ENCODE measurements at regions not wholly inside any gene's neighbourhood (a gene's known extent, or its start where the extent isn't known, plus 50 kb on each side); places are given as distances from the start of the nearest gene placed in this dataset.

GRCh38 chr11:15636521-15637089, 521.9 kb downstream of the INSC start:
- WGBS, 3 donors = 79 to 91% (median 81%) methylated on average over 3 of the region's 3 CpGs
- Histone ChIP-seq H3K36me3 (ENCODE audit: control insufficient read depth in 3 of 3, insufficient read depth in 2 of 3, low read depth in 1 of 3, low read length in 3 of 3) (no peaks in the 10 kb centered on the region), H3K4me1 (ENCODE audit: control insufficient read depth in 3 of 3, insufficient read depth in 2 of 3, low read depth in 1 of 3, low read length in 2 of 3) (peaks cover 0 to 30% (median 3%) of the 10 kb centered on the region in 3 donors), H3K9me3 (ENCODE audit: control insufficient read depth in 2 of 2, insufficient read depth in 1 of 2, low read depth in 1 of 2, low read length in 1 of 2) (peaks cover 0 to 11% of the 10 kb centered on the region in 2 donors), H3K27ac (ENCODE audit: low read depth in 1 of 3, low read length in 2 of 3) (no peak overlapping the region), H3K27me3 (ENCODE audit: control insufficient read depth in 3 of 3, insufficient read depth in 3 of 3, low read length in 3 of 3) (no peaks in the 10 kb centered on the region), H3K4me3 (ENCODE audit: low read depth in 1 of 3, low read length in 3 of 3) (no peak overlapping the region)
- no peak for DNase-seq
- no peak for FAIRE-seq

DNA sequence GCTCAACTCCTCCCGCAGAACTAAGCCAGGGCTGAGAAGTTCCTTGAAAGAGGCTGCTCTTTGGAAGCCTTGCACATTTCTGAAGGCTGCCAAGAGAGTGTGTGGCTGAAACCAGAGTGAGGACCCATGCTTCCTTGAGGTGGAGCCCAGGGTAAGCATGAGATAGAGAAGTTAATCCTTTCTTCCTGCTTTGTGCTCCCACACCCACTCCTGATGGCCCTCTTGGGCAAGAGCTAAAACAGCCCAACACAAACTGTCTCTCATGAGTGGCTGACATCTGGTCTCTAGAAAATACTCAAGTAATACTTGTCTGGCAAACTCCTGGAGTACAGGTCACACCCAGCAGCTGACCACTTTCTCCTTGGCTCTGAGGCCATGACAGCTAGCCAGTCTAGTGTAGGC, 523.7 kb downstream of the INSC start:
- no peak overlapping the region for H3K4me3 ChIP-seq (ENCODE audit: low read depth in 1 of 3, low read length in 3 of 3)
- H3K9me3 ChIP-seq (ENCODE audit: control insufficient read depth in 2 of 2, insufficient read depth in 1 of 2, low read depth in 1 of 2, low read length in 1 of 2) = peaks cover 0 to 5% of the 10 kb centered on the region in 2 donors
- no peaks in the 10 kb centered on the region for H3K36me3 ChIP-seq (ENCODE audit: control insufficient read depth in 3 of 3, insufficient read depth in 2 of 3, low read depth in 1 of 3, low read length in 3 of 3)
- H3K4me1 ChIP-seq (ENCODE audit: control insufficient read depth in 3 of 3, insufficient read depth in 2 of 3, low read depth in 1 of 3, low read length in 2 of 3) = peaks cover 0 to 25% (median 3%) of the 10 kb centered on the region in 3 donors
- peak overlapping the region in 1 of 3 donors; percentile 3 for H3K27ac ChIP-seq (ENCODE audit: low read depth in 1 of 3, low read length in 2 of 3)
- 70 to 86% (median 76%) methylated on average over 1 of the region's 1 CpG for WGBS, 3 donors
- no peak for FAIRE-seq
- H3K27me3 ChIP-seq (ENCODE audit: control insufficient read depth in 3 of 3, insufficient read depth in 3 of 3, low read length in 3 of 3) = no peaks in the 10 kb centered on the region
- peak in 1 of 2 donors; percentile 40 for DNase-seq

- no peak overlapping the region for H3K27ac ChIP-seq (ENCODE audit: low read depth in 1 of 3, low read length in 2 of 3)
- H3K36me3 ChIP-seq (ENCODE audit: control insufficient read depth in 3 of 3, insufficient read depth in 2 of 3, low read depth in 1 of 3, low read length in 3 of 3) = no peaks in the 10 kb centered on the region
- no peak for FAIRE-seq
- H3K27me3 ChIP-seq (ENCODE audit: control insufficient read depth in 3 of 3, insufficient read depth in 3 of 3, low read length in 3 of 3) = no peaks in the 10 kb centered on the region
- DNase-seq = no peak
- 54 to 71% (median 57%) methylated on average over 9 of the region's 9 CpGs for WGBS, 3 donors
- H3K4me1 ChIP-seq (ENCODE audit: control insufficient read depth in 3 of 3, insufficient read depth in 2 of 3, low read depth in 1 of 3, low read length in 2 of 3) = peaks cover 0 to 23% (median 4%) of the 10 kb centered on the region in 3 donors
- peaks cover 0 to 5% of the 10 kb centered on the region in 2 donors for H3K9me3 ChIP-seq (ENCODE audit: control insufficient read depth in 2 of 2, insufficient read depth in 1 of 2, low read depth in 1 of 2, low read length in 1 of 2)
- H3K4me3 ChIP-seq (ENCODE audit: low read depth in 1 of 3, low read length in 3 of 3) = no peak overlapping the region
These were observed 525.6 kb downstream of the INSC start for GRCh38 chr11:15640318-15640717.

- peaks cover 0 to 4% of the 10 kb centered on the region in 2 donors for H3K9me3 ChIP-seq (ENCODE audit: control insufficient read depth in 2 of 2, insufficient read depth in 1 of 2, low read depth in 1 of 2, low read length in 1 of 2)
- no peak for FAIRE-seq
- peak overlapping the region in 1 of 3 donors; percentile 44 for H3K27ac ChIP-seq (ENCODE audit: low read depth in 1 of 3, low read length in 2 of 3)
- no peaks in the 10 kb centered on the region for H3K36me3 ChIP-seq (ENCODE audit: control insufficient read depth in 3 of 3, insufficient read depth in 2 of 3, low read depth in 1 of 3, low read length in 3 of 3)
- H3K4me1 ChIP-seq (ENCODE audit: control insufficient read depth in 3 of 3, insufficient read depth in 2 of 3, low read depth in 1 of 3, low read length in 2 of 3) = peaks cover 0 to 21% (median 3%) of the 10 kb centered on the region in 3 donors
- no peaks in the 10 kb centered on the region for H3K27me3 ChIP-seq (ENCODE audit: control insufficient read depth in 3 of 3, insufficient read depth in 3 of 3, low read length in 3 of 3)
- no peak overlapping the region for H3K4me3 ChIP-seq (ENCODE audit: low read depth in 1 of 3, low read length in 3 of 3)
- peak in 1 of 2 donors; percentile 48 for DNase-seq
- 49 to 63% (median 60%) methylated on average over 9 of the region's 9 CpGs for WGBS, 3 donors
These were observed 526.7 kb downstream of the INSC start for GRCh38 chr11:15641271-15642045.

DNA sequence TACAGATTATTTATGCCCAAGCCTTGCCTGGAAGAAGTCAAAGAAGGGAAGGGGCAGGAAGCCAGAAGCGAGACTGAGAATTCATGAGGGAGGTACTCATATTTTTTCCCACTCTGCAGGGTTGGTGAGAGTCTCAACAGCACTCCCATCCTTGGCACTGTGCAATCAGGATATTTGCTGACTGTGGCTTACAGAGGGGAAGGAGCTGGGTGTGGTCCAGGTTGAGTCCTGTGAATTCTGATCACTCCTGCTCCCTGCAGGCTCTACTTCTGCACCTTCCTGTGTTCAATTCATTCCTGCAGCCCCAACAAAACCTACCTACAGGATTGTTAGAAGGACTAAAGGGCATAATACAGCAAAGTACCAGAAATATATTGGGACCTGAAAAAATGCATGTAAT, 530.5 kb downstream of the INSC start:
- Histone ChIP-seq H3K27ac (ENCODE audit: low read depth in 1 of 3, low read length in 2 of 3) (no peak overlapping the region), H3K36me3 (ENCODE audit: control insufficient read depth in 3 of 3, insufficient read depth in 2 of 3, low read depth in 1 of 3, low read length in 3 of 3) (no peaks in the 10 kb centered on the region), H3K4me1 (ENCODE audit: control insufficient read depth in 3 of 3, insufficient read depth in 2 of 3, low read depth in 1 of 3, low read length in 2 of 3) (peaks cover 0 to 25% (median 2%) of the 10 kb centered on the region in 3 donors), H3K27me3 (ENCODE audit: control insufficient read depth in 3 of 3, insufficient read depth in 3 of 3, low read length in 3 of 3) (no peaks in the 10 kb centered on the region), H3K9me3 (ENCODE audit: control insufficient read depth in 2 of 2, insufficient read depth in 1 of 2, low read depth in 1 of 2, low read length in 1 of 2) (no peaks in the 10 kb centered on the region), H3K4me3 (ENCODE audit: low read depth in 1 of 3, low read length in 3 of 3) (no peak overlapping the region)
- 65 to 100% (median 76%) methylated on average over 1 of the region's 1 CpG for WGBS, 3 donors
- no peak for FAIRE-seq
- peak in 1 of 2 donors; percentile 59 for DNase-seq

- H3K4me3 ChIP-seq (ENCODE audit: low read depth in 1 of 3, low read length in 3 of 3) = no peak overlapping the region
- DNase-seq = no peak
- H3K27ac ChIP-seq (ENCODE audit: low read depth in 1 of 3, low read length in 2 of 3) = peak overlapping the region in 2 of 3 donors; percentile 39 to 50
- no peaks in the 10 kb centered on the region for H3K9me3 ChIP-seq (ENCODE audit: control insufficient read depth in 2 of 2, insufficient read depth in 1 of 2, low read depth in 1 of 2, low read length in 1 of 2)
- WGBS, 3 donors = 51 to 52% (median 52%) methylated on average over 14 of the region's 14 CpGs
- peaks cover 6 to 46% (median 12%) of the 10 kb centered on the region in 3 donors for H3K4me1 ChIP-seq (ENCODE audit: control insufficient read depth in 3 of 3, insufficient read depth in 2 of 3, low read depth in 1 of 3, low read length in 2 of 3)
- no peaks in the 10 kb centered on the region for H3K27me3 ChIP-seq (ENCODE audit: control insufficient read depth in 3 of 3, insufficient read depth in 3 of 3, low read length in 3 of 3)
- FAIRE-seq = no peak
- H3K36me3 ChIP-seq (ENCODE audit: control insufficient read depth in 3 of 3, insufficient read depth in 2 of 3, low read depth in 1 of 3, low read length in 3 of 3) = no peaks in the 10 kb centered on the region
These were observed 534.8 kb downstream of the INSC start for GRCh38 chr11:15649371-15650104.

GRCh38 chr11:15650105-15650938, 535.6 kb downstream of the INSC start:
- DNase-seq = peak; percentile 88 to 98
- H3K9me3 ChIP-seq (ENCODE audit: control insufficient read depth in 2 of 2, insufficient read depth in 1 of 2, low read depth in 1 of 2, low read length in 1 of 2) = no peaks in the 10 kb centered on the region
- FAIRE-seq = no peak
- no peaks in the 10 kb centered on the region for H3K36me3 ChIP-seq (ENCODE audit: control insufficient read depth in 3 of 3, insufficient read depth in 2 of 3, low read depth in 1 of 3, low read length in 3 of 3)
- H3K27me3 ChIP-seq (ENCODE audit: control insufficient read depth in 3 of 3, insufficient read depth in 3 of 3, low read length in 3 of 3) = no peaks in the 10 kb centered on the region
- 3 to 6% (median 4%) methylated on average over 33 to 41 of the region's 41 CpGs for WGBS, 3 donors
- peak overlapping the region in 2 of 3 donors; percentile 13 to 27 for H3K4me3 ChIP-seq (ENCODE audit: low read depth in 1 of 3, low read length in 3 of 3)
- peaks cover 6 to 50% (median 13%) of the 10 kb centered on the region in 3 donors for H3K4me1 ChIP-seq (ENCODE audit: control insufficient read depth in 3 of 3, insufficient read depth in 2 of 3, low read depth in 1 of 3, low read length in 2 of 3)
- peak overlapping the region in 2 of 3 donors; percentile 38 to 71 for H3K27ac ChIP-seq (ENCODE audit: low read depth in 1 of 3, low read length in 2 of 3)

- Histone ChIP-seq H3K4me3 (ENCODE audit: low read depth in 1 of 3, low read length in 3 of 3) (no peak overlapping the region), H3K36me3 (ENCODE audit: control insufficient read depth in 3 of 3, insufficient read depth in 2 of 3, low read depth in 1 of 3, low read length in 3 of 3) (no peaks in the 10 kb centered on the region), H3K27me3 (ENCODE audit: control insufficient read depth in 3 of 3, insufficient read depth in 3 of 3, low read length in 3 of 3) (no peaks in the 10 kb centered on the region), H3K9me3 (ENCODE audit: control insufficient read depth in 2 of 2, insufficient read depth in 1 of 2, low read depth in 1 of 2, low read length in 1 of 2) (no peaks in the 10 kb centered on the region), H3K27ac (ENCODE audit: low read depth in 1 of 3, low read length in 2 of 3) (peak overlapping the region in 1 of 3 donors; percentile 71), H3K4me1 (ENCODE audit: control insufficient read depth in 3 of 3, insufficient read depth in 2 of 3, low read depth in 1 of 3, low read length in 2 of 3) (peaks cover 6 to 54% (median 16%) of the 10 kb centered on the region in 3 donors)
- 72 to 84% (median 73%) methylated on average over 22 of the region's 22 CpGs for WGBS, 3 donors
- no peak for FAIRE-seq
- no peak for DNase-seq
These were observed 536.3 kb downstream of the INSC start for GRCh38 chr11:15651033-15651432.

Data from small intestine (tissue), 7 donors.